Breast epithelium (tissue), 4 donors: ENCODE measurements at regions not wholly inside any gene's neighbourhood (a gene's known extent, or its start where the extent isn't known, plus 50 kb on each side); places are given as distances from the start of the nearest gene placed in this dataset.

Experiments used
- DNase-seq, 2 donors: peaks; one replicate each; pipeline ENCODE4 v3.0.0-alpha.2; 2019; ENCODE audit warnings: low spot score in 2 of 2
- H3K27ac ChIP-seq, 2 donors: fragments of 200-600 bp; sonication (generic) in 1 of 2; one replicate each; pipeline ENCODE4 v1.5.1; 2016 to 2019; ENCODE audit warnings: mild to moderate bottlenecking in 1 of 2
- H3K27me3 ChIP-seq, 2 donors: fragments of 200-600 bp; sonication (generic) in 1 of 2; one replicate each; pipeline versions ENCODE4 v1.5.1 to v1.6.0; 2017 to 2019; ENCODE audit warnings: control low read depth in 1 of 2, mild to moderate bottlenecking in 1 of 2
- H3K36me3 ChIP-seq: fragments of 200-600 bp; one replicate; pipeline ENCODE4 v1.5.1; 2019
- H3K4me1 ChIP-seq, 2 donors: fragments of 200-600 bp; sonication (generic); one replicate each; pipeline ENCODE4 v1.5.1; 2016 to 2019; ENCODE audit warnings: control low read depth in 1 of 2
- H3K4me3 ChIP-seq, 3 donors: fragments of 200-600 bp; sonication (generic); 1 replicate in 2 of 3; 2 replicates in 1 of 3; pipeline ENCODE4 v1.5.1; 2016 to 2019; ENCODE audit warnings: mild to moderate bottlenecking in 3 of 3, moderate library complexity in 2 of 3
- H3K9me3 ChIP-seq, 2 donors: fragments of 200-600 bp; sonication (generic) in 1 of 2; one replicate each; pipeline ENCODE4 v1.5.1; 2016 to 2019; ENCODE audit warnings: control low read depth in 1 of 2
- CTCF ChIP-seq, 3 donors: fragments of 450-650 bp; IDR thresholded peaks; one replicate each; pipeline ENCODE4 v1.5.1; 2016 to 2017; ENCODE audit warnings: antibody characterized with exemption in 3 of 3, mild to moderate bottlenecking in 3 of 3, moderate library complexity in 3 of 3
- POLR2A ChIP-seq: fragments of 450-650 bp; IDR thresholded peaks from one replicate; pipeline ENCODE4 v1.6.1; 2016; ENCODE audit warnings: antibody characterized with exemption, mild to moderate bottlenecking, moderate library complexity
- POLR2AphosphoS5 ChIP-seq, 3 donors: sonication (generic); formaldehyde crosslinking; IDR thresholded peaks; one replicate each; pipeline ENCODE4 v1.6.1; 2017; ENCODE audit warnings: antibody characterized with exemption in 3 of 3
- intact Hi-C: fragments of 100-400 bp; cut with DNase I; formaldehyde crosslinking; loops from one replicate; pipeline ENCODE4 v1.15.1; 2023; ENCODE audit warnings: low total_unique reads

GRCh38 chr2:212908682-212909435, 242.6 kb downstream of the IKZF2 start:
- Histone ChIP-seq H3K27me3 (no peaks in the 10 kb centered on the region), H3K4me1 (peaks cover 0 to 13% of the 10 kb centered on the region in 2 donors), H3K36me3 (no peaks in the 10 kb centered on the region), H3K9me3 (no peaks in the 10 kb centered on the region), H3K4me3 (no peak overlapping the region), H3K27ac (peak overlapping the region; percentile 29 to 33)
- intact Hi-C loops: no loop called here
- no peak for DNase-seq
- TF ChIP-seq CTCF (IDR thresholded peaks at IDR 0.05): no peak
- no peak for TF ChIP-seq POLR2A
- TF ChIP-seq POLR2AphosphoS5 (IDR thresholded peaks at IDR 0.05): no peak

DNA sequence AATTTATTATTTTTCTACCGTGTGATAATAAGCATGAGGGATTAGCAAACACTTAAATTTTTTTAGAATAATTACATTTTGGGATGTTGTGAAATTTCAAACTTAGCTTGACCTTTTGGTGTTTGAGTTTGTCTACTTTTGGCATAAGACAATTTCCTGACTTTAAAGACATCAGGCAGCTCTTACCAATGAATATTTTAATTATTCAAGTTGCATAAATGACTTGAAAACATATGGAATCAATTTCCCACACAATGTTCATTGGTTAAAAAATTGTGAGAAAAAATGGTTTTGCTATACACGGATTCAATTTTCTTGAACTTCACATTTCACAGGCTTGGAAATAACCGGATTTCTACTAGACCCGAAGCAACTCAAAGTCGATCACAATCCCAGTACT, 243.4 kb downstream of the IKZF2 start:
- peak overlapping the region; percentile 29 to 33 for H3K27ac ChIP-seq
- DNase-seq: no peak
- intact Hi-C loops: no loop called here

DNA sequence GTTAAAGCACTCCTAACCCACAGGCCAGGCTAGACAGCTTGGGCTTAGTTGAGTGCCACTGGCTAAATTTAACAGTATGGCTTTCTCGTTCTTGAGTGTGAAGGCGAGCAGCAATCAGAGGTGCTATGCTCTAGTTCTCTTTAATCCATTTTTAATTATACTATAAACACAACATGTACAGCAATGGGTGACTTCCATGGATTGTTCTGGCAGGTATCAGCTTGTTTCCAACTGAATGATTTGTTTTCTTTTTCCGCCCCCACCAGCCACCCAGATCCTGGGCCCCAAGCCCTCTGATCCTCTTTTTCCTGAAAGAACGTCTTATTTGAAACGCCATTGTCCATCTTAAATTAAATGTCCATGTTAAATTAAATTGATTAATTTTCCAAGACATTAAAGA, 244.8 kb downstream of the IKZF2 start:
- peaks cover 0 to 13% of the 10 kb centered on the region in 2 donors for H3K4me1 ChIP-seq
- H3K27ac ChIP-seq: peak overlapping the region; percentile 73 to 84
- no peak for TF ChIP-seq CTCF (IDR thresholded peaks at IDR 0.05)
- no peak for TF ChIP-seq POLR2AphosphoS5 (IDR thresholded peaks at IDR 0.05)
- no peak for TF ChIP-seq POLR2A
- intact Hi-C loops: no loop called here
- no peak for DNase-seq
- no peak overlapping the region for H3K4me3 ChIP-seq
- no peaks in the 10 kb centered on the region for H3K36me3 ChIP-seq
- no peaks in the 10 kb centered on the region for H3K9me3 ChIP-seq
- no peaks in the 10 kb centered on the region for H3K27me3 ChIP-seq

More for the DNA sequence above, 243.4 kb downstream of the IKZF2 start:
- H3K4me1 ChIP-seq: peaks cover 0 to 13% of the 10 kb centered on the region in 2 donors
- TF ChIP-seq CTCF (IDR thresholded peaks at IDR 0.05) (no peak), POLR2A (no peak)
- no peak overlapping the region for H3K4me3 ChIP-seq
- no peaks in the 10 kb centered on the region for H3K9me3 ChIP-seq
- H3K27me3 ChIP-seq: no peaks in the 10 kb centered on the region
- no peaks in the 10 kb centered on the region for H3K36me3 ChIP-seq

DNA sequence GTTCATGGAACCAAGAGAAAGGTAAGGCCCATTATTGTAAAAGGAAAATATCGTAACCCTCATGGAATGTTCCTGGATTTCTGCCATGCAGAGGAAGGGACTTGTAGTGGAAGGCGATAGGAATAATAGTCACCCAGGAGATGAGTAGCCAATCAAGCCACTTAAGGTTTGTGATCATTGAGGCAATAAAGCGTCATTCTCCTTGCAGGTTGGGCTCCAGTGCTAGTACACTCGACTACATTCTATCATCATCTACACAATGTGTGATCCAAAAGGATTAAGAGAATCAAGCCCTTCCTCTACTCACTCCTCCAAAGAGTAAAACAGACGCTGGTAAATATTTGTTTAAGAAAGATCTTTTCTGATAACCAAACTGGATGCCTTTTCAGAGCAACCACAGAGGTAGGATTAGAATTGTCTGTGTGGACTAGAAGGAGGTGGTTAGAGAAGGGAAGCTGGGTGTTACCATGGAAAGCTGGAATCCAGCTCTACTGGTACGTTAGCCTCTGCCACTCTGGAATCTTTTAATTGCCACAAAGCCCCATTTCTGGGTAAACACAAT, 245.7 kb downstream of the IKZF2 start:
- H3K27me3 ChIP-seq: no peaks in the 10 kb centered on the region
- no peak overlapping the region for H3K4me3 ChIP-seq
- H3K9me3 ChIP-seq: no peaks in the 10 kb centered on the region
- DNase-seq: no peak
- intact Hi-C loops: no loop called here
- no peak for TF ChIP-seq CTCF (IDR thresholded peaks at IDR 0.05)
- no peak for TF ChIP-seq POLR2A
- TF ChIP-seq POLR2AphosphoS5 (IDR thresholded peaks at IDR 0.05): peak in 1 of 3 donors; percentile 27
- peak overlapping the region; percentile 73 to 84 for H3K27ac ChIP-seq
- H3K4me1 ChIP-seq: peaks cover 0 to 13% of the 10 kb centered on the region in 2 donors
- H3K36me3 ChIP-seq: no peaks in the 10 kb centered on the region

- Histone ChIP-seq H3K9me3 (no peaks in the 10 kb centered on the region), H3K27ac (peak overlapping the region in 1 of 2 donors; percentile 84), H3K4me3 (no peak overlapping the region), H3K4me1 (peaks cover 0 to 13% of the 10 kb centered on the region in 2 donors), H3K27me3 (no peaks in the 10 kb centered on the region), H3K36me3 (no peaks in the 10 kb centered on the region)
- intact Hi-C loops: no loop called here
- TF ChIP-seq CTCF (IDR thresholded peaks at IDR 0.05) (no peak), POLR2AphosphoS5 (IDR thresholded peaks at IDR 0.05) (no peak), POLR2A (no peak)
- no peak for DNase-seq
Observed at GRCh38 chr2:212904646-212905045, 246.8 kb downstream of the IKZF2 start.
